Right cardiac atrium (tissue), 5 donors: ENCODE measurements at regions not wholly inside any gene's neighbourhood (a gene's known extent, or its start where the extent isn't known, plus 50 kb on each side); places are given as distances from the start of the nearest gene placed in this dataset.

ENCODE experiments used
- ATAC-seq, 2 donors: fragments of 200-7000 bp; cut with Tn5 transposase; one replicate each; pipeline versions ENCODE4 v1.8.0 to v1.9.1; 2020; ENCODE audit warnings: moderate library complexity in 2 of 2, mild to moderate bottlenecking in 1 of 2
- DNase-seq, 3 donors: peaks; one replicate each; pipeline ENCODE4 v3.0.0-alpha.2; 2020
- H3K27ac ChIP-seq: one replicate; pipeline ENCODE4 v1.5.1; 2013; ENCODE audit warnings: mild to moderate bottlenecking, low read length, control low read depth, moderate library complexity
- H3K27me3 ChIP-seq: one replicate; pipeline ENCODE4 v1.6.1; 2013; ENCODE audit not compliant: control insufficient read depth, insufficient read depth
- H3K4me1 ChIP-seq: one replicate; pipeline ENCODE4 v1.6.1; 2013; ENCODE audit warnings: low read length; ENCODE audit not compliant: control insufficient read depth, insufficient read depth
- H3K4me3 ChIP-seq: one replicate; pipeline ENCODE4 v1.5.1; 2013; ENCODE audit warnings: low read length, control low read depth
- H3K9me3 ChIP-seq: one replicate; pipeline ENCODE4 v1.6.1; 2013; ENCODE audit warnings: low read length; ENCODE audit not compliant: control insufficient read depth
- WGBS: extraction: QIAGEN DNeasy Blood & Tissue Kit; methylation state at CpG from one replicate; pipeline ENCODE4 v1.1.7; 2013; 5-methylcytosine and 5-hydroxymethylcytosine counted together
- intact Hi-C, 4 donors: fragments of 100-400 bp; cut with DNase I; formaldehyde crosslinking; loops; one replicate each; pipeline versions ENCODE4 v1.11.0 to v1.14.0; 2022 to 2023
- donor health status: healthy with polysubstance abuse.
- donor health status: DM: no; HTN: yes; CAD: no.
- donor health status: DM: no; HTN: no; CAD: no.
- donor health status: DM: no; HTN: yes; CAD: no; lungs with severe emphysema.
- donor health status: DM: yes; HTN: yes; CAD: no.

DNA sequence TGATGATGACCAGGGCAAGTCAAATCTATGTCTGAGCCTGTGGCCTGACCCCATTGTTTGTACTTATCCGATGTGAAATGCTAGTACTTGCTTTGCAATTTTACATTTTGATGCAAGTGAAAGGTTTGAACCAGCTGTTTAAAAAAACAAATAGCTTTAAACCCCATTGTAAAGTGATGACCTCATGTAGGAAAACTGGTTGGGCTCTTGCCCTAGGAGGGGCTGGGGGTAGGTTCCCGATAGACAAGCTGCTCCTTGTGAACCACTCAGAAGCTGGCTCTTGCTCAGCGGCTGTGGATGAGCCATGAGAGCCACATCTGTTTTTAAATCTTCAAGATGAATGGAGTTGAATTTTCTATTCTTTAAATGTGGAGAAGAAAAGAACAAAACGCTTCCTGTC, 185.3 kb downstream of the WDR11 start:
- Histone ChIP-seq H3K9me3 (no peaks in the 10 kb centered on the region), H3K4me3 (no peak overlapping the region), H3K4me1 (no peaks in the 10 kb centered on the region), H3K27ac (no peak overlapping the region), H3K27me3 (no peaks in the 10 kb centered on the region)
- 30% methylated on average over 4 of the region's 4 CpGs for WGBS
- DNase-seq (peak in 2 of 3 donors; percentile 40 to 50), ATAC-seq (no peak)
- intact Hi-C loops = no loop called here

GRCh38 chr10:121041499-121041898, 190.3 kb downstream of the WDR11 start:
- Histone ChIP-seq H3K4me1 (no peaks in the 10 kb centered on the region), H3K9me3 (no peaks in the 10 kb centered on the region), H3K27ac (no peak overlapping the region), H3K4me3 (no peak overlapping the region), H3K27me3 (no peaks in the 10 kb centered on the region)
- intact Hi-C loops = no loop called here
- WGBS = 84% methylated on average over 4 of the region's 4 CpGs
- ATAC-seq (no peak), DNase-seq (no peak)

DNA sequence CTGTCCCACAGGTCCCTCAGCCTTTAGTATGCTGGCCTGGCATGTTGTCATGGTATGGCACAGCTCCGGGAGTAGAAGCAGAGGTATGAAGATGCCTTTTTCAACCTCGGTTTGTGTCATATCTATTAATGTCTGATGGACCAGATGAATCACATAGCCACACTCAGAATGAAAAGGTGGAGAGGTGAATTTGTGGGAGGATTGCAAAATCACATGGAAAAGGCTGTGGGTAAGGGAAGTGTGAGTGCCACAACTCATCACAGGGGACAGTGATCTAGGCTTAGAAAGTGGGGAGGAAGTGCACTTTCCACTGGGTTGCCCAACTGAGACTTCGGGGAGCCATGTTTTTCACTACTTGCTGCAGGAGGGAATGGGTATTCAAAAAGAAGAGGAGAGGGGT, 190.7 kb downstream of the WDR11 start:
- intact Hi-C loops = no loop called here
- ATAC-seq (no peak), DNase-seq (no peak)
- WGBS = 86% methylated on average over 3 of the region's 3 CpGs
- no peak overlapping the region for H3K4me3 ChIP-seq
- no peaks in the 10 kb centered on the region for H3K27me3 ChIP-seq
- no peaks in the 10 kb centered on the region for H3K4me1 ChIP-seq
- no peaks in the 10 kb centered on the region for H3K9me3 ChIP-seq
- no peak overlapping the region for H3K27ac ChIP-seq

GRCh38 chr10:121042342-121042741, 191.2 kb downstream of the WDR11 start:
- ATAC-seq = no peak
- no peaks in the 10 kb centered on the region for H3K9me3 ChIP-seq
- DNase-seq = no peak
- H3K4me3 ChIP-seq = no peak overlapping the region
- intact Hi-C loops = no loop called here
- no peaks in the 10 kb centered on the region for H3K4me1 ChIP-seq
- WGBS = 85% methylated on average over 3 of the region's 3 CpGs
- H3K27me3 ChIP-seq = no peaks in the 10 kb centered on the region
- H3K27ac ChIP-seq = no peak overlapping the region

DNA sequence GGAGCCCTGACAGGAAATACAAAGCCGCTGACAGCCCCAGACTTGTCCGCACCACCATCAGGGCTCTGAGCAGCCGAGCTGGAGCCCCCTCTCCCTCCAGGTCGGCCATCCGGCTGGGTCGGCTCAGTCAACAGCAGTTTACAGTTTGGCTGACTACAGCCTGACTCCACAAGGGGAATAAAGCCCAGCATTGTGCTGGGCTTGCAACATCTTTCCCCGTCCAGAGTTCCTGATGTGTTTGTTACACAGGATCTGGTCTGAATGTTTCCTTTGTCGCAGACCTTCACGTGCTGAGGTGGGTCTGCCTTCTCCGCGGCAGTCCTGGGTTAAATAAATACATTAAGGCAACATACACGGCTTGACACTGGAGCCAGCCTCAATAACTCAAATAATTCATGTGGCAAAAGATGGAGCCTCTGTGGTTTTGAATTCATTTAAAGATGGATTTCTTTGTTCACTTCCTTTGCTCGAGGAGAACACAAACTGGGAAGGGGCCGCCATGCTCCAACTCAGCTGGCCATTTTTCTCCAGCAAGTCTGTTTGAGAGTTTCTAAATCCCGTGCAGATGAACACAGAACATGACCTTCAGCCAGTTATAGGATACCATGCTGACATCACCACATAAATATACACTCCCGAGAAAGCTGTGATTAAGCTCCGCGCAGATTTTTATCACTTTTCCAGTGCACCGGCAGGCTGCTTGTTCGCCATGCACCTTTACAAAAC, 192.1 kb downstream of the WDR11 start:
- H3K27me3 ChIP-seq = no peaks in the 10 kb centered on the region
- no peak overlapping the region for H3K4me3 ChIP-seq
- intact Hi-C loops = no loop called here
- H3K4me1 ChIP-seq = no peaks in the 10 kb centered on the region
- peak; percentile 50 to 68 (median 62) for DNase-seq
- WGBS = 56% methylated on average over 20 of the region's 20 CpGs
- peak; percentile 75 to 79 for ATAC-seq
- H3K9me3 ChIP-seq = no peaks in the 10 kb centered on the region
- no peak overlapping the region for H3K27ac ChIP-seq

DNA sequence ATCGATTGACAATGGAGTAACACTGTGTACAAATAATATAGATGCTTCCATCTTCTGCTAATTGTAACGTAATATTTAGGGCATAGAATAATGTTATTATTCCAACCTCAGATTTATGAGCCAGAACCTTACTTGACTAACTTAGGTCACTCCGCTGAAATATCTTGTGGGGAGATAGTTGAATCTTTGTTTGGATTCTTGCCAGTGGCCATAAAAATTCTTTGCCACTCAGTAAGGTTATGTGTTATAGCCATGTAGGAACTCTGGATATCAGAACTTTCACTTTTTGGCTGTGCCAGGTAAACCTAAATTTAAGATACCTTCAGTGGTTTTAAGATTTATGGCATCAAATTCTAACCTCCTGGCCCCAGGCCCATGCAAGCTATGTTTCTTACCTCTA, 197.6 kb downstream of the WDR11 start:
- H3K27me3 ChIP-seq = no peaks in the 10 kb centered on the region
- no peak overlapping the region for H3K27ac ChIP-seq
- intact Hi-C loops = no loop called here
- DNase-seq (no peak), ATAC-seq (no peak)
- 80% methylated on average over 3 of the region's 3 CpGs for WGBS
- H3K4me1 ChIP-seq = no peaks in the 10 kb centered on the region
- no peaks in the 10 kb centered on the region for H3K9me3 ChIP-seq
- H3K4me3 ChIP-seq = no peak overlapping the region

DNA sequence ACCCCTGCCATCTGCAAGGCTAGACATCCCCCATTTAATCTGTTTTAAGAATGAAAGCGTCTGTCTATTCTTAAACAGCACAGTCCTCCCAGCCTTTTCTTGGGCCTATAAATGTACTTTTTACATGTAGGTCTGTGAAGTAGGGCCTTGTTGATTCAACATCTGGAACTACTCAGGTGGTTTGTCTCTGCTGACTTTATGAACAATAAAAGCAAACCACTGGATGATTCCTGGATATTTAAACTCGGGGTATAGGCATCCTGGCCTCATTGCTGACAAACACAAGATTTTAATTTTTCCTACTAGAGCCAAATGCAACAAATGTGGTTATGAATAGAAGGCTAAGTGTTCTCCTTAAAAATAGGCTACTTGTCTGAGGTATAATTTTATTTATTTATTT, 198.3 kb downstream of the WDR11 start:
- ATAC-seq = no peak
- intact Hi-C loops = no loop called here
- WGBS = 80% methylated on average over 2 of the region's 2 CpGs

GRCh38 chr10:121049923-121050322, 198.8 kb downstream of the WDR11 start:
- Histone ChIP-seq H3K27me3 (no peaks in the 10 kb centered on the region), H3K27ac (no peak overlapping the region), H3K4me3 (no peak overlapping the region), H3K4me1 (no peaks in the 10 kb centered on the region), H3K9me3 (no peaks in the 10 kb centered on the region)
- intact Hi-C loops = no loop called here
- no peak for ATAC-seq
- no peak for DNase-seq
- WGBS = 74% methylated on average over 1 of the region's 1 CpG

More for the DNA sequence above, 198.3 kb downstream of the WDR11 start:
- Histone ChIP-seq H3K4me3 (no peak overlapping the region), H3K4me1 (no peaks in the 10 kb centered on the region), H3K9me3 (no peaks in the 10 kb centered on the region), H3K27me3 (no peaks in the 10 kb centered on the region), H3K27ac (no peak overlapping the region)
- DNase-seq = no peak

GRCh38 chr10:121051171-121051570, 200.0 kb downstream of the WDR11 start:
- Histone ChIP-seq H3K4me3 (no peak overlapping the region), H3K4me1 (no peaks in the 10 kb centered on the region), H3K27me3 (no peaks in the 10 kb centered on the region), H3K9me3 (no peaks in the 10 kb centered on the region), H3K27ac (no peak overlapping the region)
- DNase-seq = no peak
- no peak for ATAC-seq
- WGBS = 85% methylated on average over 3 of the region's 3 CpGs
- intact Hi-C loops = no loop called here

GRCh38 chr10:121051696-121052279, 200.6 kb downstream of the WDR11 start:
- ATAC-seq = no peak
- Histone ChIP-seq H3K4me1 (no peaks in the 10 kb centered on the region), H3K4me3 (no peak overlapping the region), H3K27me3 (no peaks in the 10 kb centered on the region), H3K9me3 (no peaks in the 10 kb centered on the region), H3K27ac (no peak overlapping the region)
- 67% methylated on average over 3 of the region's 3 CpGs for WGBS
- no peak for DNase-seq
- intact Hi-C loops = no loop called here

DNA sequence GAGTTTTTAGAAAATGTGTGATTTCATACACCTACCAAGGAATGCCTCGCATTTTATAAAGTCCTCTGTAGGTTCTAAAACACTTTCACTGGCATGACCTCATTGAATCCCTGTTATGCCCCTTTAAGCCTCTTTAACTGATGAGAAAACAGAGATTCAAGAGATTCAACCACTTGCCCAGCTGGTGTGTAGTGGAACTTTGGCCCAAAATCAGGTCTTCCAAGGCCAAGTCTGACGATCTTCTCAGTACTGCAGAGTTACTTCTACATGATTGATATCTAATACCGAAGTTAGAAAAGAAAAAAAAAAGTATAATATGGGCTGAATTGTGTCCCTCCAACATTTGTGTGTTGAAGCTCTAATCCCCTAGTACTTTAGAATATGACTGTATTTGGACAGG, 202.0 kb downstream of the WDR11 start:
- Histone ChIP-seq H3K27ac (no peak overlapping the region), H3K9me3 (no peaks in the 10 kb centered on the region), H3K27me3 (no peaks in the 10 kb centered on the region), H3K4me1 (no peaks in the 10 kb centered on the region), H3K4me3 (no peak overlapping the region)
- 70% methylated on average over 3 of the region's 3 CpGs for WGBS
- intact Hi-C loops = no loop called here
- no peak for DNase-seq
- no peak for ATAC-seq

- intact Hi-C loops = no loop called here
- Histone ChIP-seq H3K27ac (no peak overlapping the region), H3K27me3 (no peaks in the 10 kb centered on the region), H3K4me1 (no peaks in the 10 kb centered on the region), H3K4me3 (no peak overlapping the region), H3K9me3 (no peaks in the 10 kb centered on the region)
- ATAC-seq (no peak), DNase-seq (no peak)
- WGBS = 84% methylated on average over 5 of the region's 5 CpGs
Measured at GRCh38 chr10:121054874-121055273, 203.7 kb downstream of the WDR11 start.
